ENCODE measurements at regions not wholly inside any gene's neighbourhood (a gene's known extent, or its start where the extent isn't known, plus 50 kb on each side); places are given as distances from the start of the nearest gene placed in this dataset.

GRCh38 chr11:128235958-128236357 lies 351.4 kb downstream of the ETS1 start:
- DNase-seq (ENCODE audit: low spot score) = no peak
- Histone ChIP-seq H3K4me1 (replicated peaks) (no peaks in the 10 kb centered on the region), H3K4me3 (no peak overlapping the region), H3K36me3 (no peaks in the 10 kb centered on the region), H3K9me3 (no peaks in the 10 kb centered on the region), H3K27ac (no peak overlapping the region), H3K27me3 (replicated peaks; ENCODE audit: insufficient read depth) (no peaks in the 10 kb centered on the region)
- WGBS = 53% methylated on average over 4 of the region's 4 CpGs
- intact Hi-C loops (cut with DNase I) = no loop called here
- no peak for TF ChIP-seq POLR2AphosphoS5 (IDR thresholded peaks at IDR 0.05)
- no peak for TF ChIP-seq POLR2A (IDR thresholded peaks at IDR 0.05)
- TF ChIP-seq, protein P1, sequence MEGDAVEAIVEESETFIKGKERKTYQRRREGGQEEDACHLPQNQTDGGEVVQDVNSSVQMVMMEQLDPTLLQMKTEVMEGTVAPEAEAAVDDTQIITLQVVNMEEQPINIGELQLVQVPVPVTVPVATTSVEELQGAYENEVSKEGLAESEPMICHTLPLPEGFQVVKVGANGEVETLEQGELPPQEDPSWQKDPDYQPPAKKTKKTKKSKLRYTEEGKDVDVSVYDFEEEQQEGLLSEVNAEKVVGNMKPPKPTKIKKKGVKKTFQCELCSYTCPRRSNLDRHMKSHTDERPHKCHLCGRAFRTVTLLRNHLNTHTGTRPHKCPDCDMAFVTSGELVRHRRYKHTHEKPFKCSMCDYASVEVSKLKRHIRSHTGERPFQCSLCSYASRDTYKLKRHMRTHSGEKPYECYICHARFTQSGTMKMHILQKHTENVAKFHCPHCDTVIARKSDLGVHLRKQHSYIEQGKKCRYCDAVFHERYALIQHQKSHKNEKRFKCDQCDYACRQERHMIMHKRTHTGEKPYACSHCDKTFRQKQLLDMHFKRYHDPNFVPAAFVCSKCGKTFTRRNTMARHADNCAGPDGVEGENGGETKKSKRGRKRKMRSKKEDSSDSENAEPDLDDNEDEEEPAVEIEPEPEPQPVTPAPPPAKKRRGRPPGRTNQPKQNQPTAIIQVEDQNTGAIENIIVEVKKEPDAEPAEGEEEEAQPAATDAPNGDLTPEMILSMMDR (IDR thresholded peaks at IDR 0.05) = no peak

DNA sequence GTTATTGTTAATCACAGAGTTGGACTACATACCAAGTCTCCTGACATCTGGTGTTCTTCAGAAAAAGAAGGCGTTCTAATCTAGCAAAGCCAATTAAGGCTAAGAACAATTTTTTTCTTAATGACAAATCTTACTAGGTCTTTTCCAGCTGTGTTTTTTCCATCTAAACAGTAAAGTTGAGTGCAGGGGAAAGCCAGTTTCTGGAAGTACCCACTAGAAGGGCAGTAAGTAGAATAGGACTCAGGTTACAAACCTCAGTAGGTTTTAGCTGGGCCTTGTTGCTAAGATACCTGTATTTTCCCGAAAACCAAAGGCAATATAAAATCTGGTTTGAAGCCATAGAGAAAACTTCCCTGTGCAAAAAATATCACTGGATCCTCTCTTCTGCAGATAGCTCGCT lies 351.9 kb downstream of the ETS1 start:
- TF ChIP-seq POLR2AphosphoS5 (IDR thresholded peaks at IDR 0.05) = no peak
- no peak for TF ChIP-seq POLR2A (IDR thresholded peaks at IDR 0.05)
- TF ChIP-seq, protein P1 (IDR thresholded peaks at IDR 0.05) = no peak
- intact Hi-C loops (cut with DNase I) = no loop called here
- H3K4me3 ChIP-seq = no peak overlapping the region
- no peak for DNase-seq (ENCODE audit: low spot score)
- no peaks in the 10 kb centered on the region for H3K9me3 ChIP-seq
- 50% methylated on average over 3 of the region's 3 CpGs for WGBS
- H3K36me3 ChIP-seq = no peaks in the 10 kb centered on the region
- H3K27me3 ChIP-seq (replicated peaks; ENCODE audit: insufficient read depth) = no peaks in the 10 kb centered on the region
- H3K4me1 ChIP-seq (replicated peaks) = no peaks in the 10 kb centered on the region
- H3K27ac ChIP-seq = no peak overlapping the region

DNA sequence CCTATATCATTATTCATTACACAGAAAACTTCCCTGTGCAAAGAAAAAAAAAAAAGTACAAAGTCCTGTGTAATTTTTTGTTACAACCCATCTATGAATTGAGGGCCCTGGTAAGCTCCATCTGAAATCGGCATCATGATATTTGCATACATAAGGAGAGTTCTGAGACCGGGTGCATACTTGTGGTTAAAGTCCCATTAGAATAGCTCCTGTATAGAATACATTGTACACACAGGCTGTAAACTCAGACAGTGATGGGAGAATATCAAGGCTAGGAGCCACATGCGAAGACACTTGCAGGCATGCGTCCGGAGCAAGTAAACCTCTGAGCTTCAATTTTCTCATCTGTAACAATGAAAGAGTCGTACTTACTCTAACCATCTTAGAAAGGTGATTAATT lies 353.2 kb downstream of the ETS1 start:
- intact Hi-C loops (cut with DNase I) = no loop called here

GRCh38 chr11:128232588-128232987 lies 354.8 kb downstream of the ETS1 start:
- Histone ChIP-seq H3K4me3 (no peak overlapping the region), H3K27ac (no peak overlapping the region), H3K27me3 (replicated peaks; ENCODE audit: insufficient read depth) (no peaks in the 10 kb centered on the region), H3K36me3 (no peaks in the 10 kb centered on the region), H3K4me1 (replicated peaks) (no peaks in the 10 kb centered on the region), H3K9me3 (no peaks in the 10 kb centered on the region)
- DNase-seq (ENCODE audit: low spot score) = no peak
- intact Hi-C loops (cut with DNase I) = no loop called here
- WGBS = 88% methylated on average over 5 of the region's 5 CpGs
- TF ChIP-seq POLR2AphosphoS5 (IDR thresholded peaks at IDR 0.05) (no peak), POLR2A (IDR thresholded peaks at IDR 0.05) (no peak)
- TF ChIP-seq, protein P1 (IDR thresholded peaks at IDR 0.05) = no peak

More for the DNA sequence above, 353.2 kb downstream of the ETS1 start:
- no peak for DNase-seq (ENCODE audit: low spot score)
- no peak for TF ChIP-seq POLR2AphosphoS5 (IDR thresholded peaks at IDR 0.05)
- TF ChIP-seq, protein P1 (IDR thresholded peaks at IDR 0.05) = no peak
- Histone ChIP-seq H3K4me3 (no peak overlapping the region), H3K9me3 (no peaks in the 10 kb centered on the region), H3K36me3 (no peaks in the 10 kb centered on the region), H3K27ac (no peak overlapping the region), H3K27me3 (replicated peaks; ENCODE audit: insufficient read depth) (no peaks in the 10 kb centered on the region), H3K4me1 (replicated peaks) (no peaks in the 10 kb centered on the region)
- WGBS = 80% methylated on average over 6 of the region's 6 CpGs

DNA sequence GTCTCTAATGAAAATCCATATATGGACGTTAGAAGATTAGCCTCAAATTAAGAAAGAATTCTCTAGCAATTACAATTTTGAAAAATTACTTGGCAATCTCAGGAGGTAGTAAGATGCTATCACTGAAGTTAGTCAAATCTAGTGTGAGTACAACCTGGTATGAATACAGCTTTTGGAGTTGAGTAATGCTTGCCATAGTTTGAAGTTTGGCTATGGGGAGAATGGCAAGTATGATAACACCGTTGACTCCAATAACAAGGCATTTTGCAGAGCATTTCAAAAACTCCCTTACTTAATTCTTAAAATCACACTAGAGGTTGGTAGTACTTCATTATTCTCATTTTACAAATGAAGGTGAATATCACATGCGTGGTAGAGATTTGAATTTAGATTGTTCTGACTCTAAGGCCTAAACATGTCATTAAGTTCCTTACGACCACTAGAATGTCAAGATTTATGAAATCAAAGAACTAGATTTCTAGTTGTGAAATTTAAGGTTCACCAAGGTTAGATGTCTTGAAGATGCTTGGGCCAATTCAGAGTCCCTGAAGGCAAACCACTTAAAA lies 355.4 kb downstream of the ETS1 start:
- Histone ChIP-seq H3K27ac (no peak overlapping the region), H3K4me3 (no peak overlapping the region), H3K27me3 (replicated peaks; ENCODE audit: insufficient read depth) (no peaks in the 10 kb centered on the region), H3K4me1 (replicated peaks) (no peaks in the 10 kb centered on the region), H3K9me3 (no peaks in the 10 kb centered on the region), H3K36me3 (no peaks in the 10 kb centered on the region)
- TF ChIP-seq, protein P1 (IDR thresholded peaks at IDR 0.05) = no peak
- TF ChIP-seq POLR2AphosphoS5 (IDR thresholded peaks at IDR 0.05) (no peak), POLR2A (IDR thresholded peaks at IDR 0.05) (no peak)
- DNase-seq (ENCODE audit: low spot score) = no peak
- 85% methylated on average over 4 of the region's 4 CpGs for WGBS
- intact Hi-C loops (cut with DNase I) = no loop called here

Data from prostate gland (tissue), 2 donors.